K562 (cell line): ENCODE measurements at regions not wholly inside any gene's neighbourhood (a gene's known extent, or its start where the extent isn't known, plus 50 kb on each side); places are given as distances from the start of the nearest gene placed in this dataset.

Experiments
- ATAC-seq: fragments of 200-7000 bp; cut with Tn5 transposase; 3 replicates; pipeline ENCODE4 v1.9.1; 2020; ENCODE audit warnings: moderate library complexity
- BruUV-seq: library from RNA; stranded (reverse); fragments of 400-500 nt; replicated peaks from 2 replicates; lab custom pipeline; 2021; lab: Mats Ljungman, UMichigan
- CTCF ChIA-PET: fragments of 300-600 bp; formaldehyde crosslinking; extraction: SDS; loops from one replicate; lab custom pipeline; 2021; ENCODE audit warnings: low intra/inter-chr PET ratio; lab: Yijun Ruan, JAX
- POLR2A ChIA-PET: fragments of 300-600, 350-650 bp; sonication (Branson Sonifier 250); formaldehyde crosslinking; extraction: SDS; loops from one replicate; lab custom pipeline; 2021; ENCODE audit warnings: antibody characterized with exemption, inconsistent platforms; lab: Yijun Ruan, JAX
- DNase-seq, 4 experiments: peaks; one replicate each; pipeline versions ENCODE4 v3.0.0 to v3.0.0-alpha.2; 2011 to 2018; ENCODE audit warnings: low spot score in 3 of 4, mixed read lengths in 3 of 4; ENCODE audit errors: extremely low read depth in 1 of 4
- FAIRE-seq: peaks from 2 replicates; lab custom pipeline; 2011; peaks lifted over from hg19 to GRCh38; lab: Jason Lieb, UNC
- H2AFZ ChIP-seq: 2 replicates; pipeline ENCODE4 v1.6.0; 2011; ENCODE audit warnings: low read depth, low read length, control low read depth, inconsistent platforms
- H3K27ac ChIP-seq: fragments of 200-600 bp; 3 replicates; pipeline ENCODE4 v1.8.0; 2011; ENCODE audit warnings: low read depth, mild to moderate bottlenecking, control low read depth, inconsistent platforms, low read length, moderate library complexity, mixed read lengths; ENCODE audit errors: extremely low read depth
- H3K27me3 ChIP-seq, 2 experiments: fragments of 300-600 bp in 1 of 2; 2 replicates in 1 of 2; 3 replicates in 1 of 2; pipeline versions ENCODE4 v1.6.0 to v1.8.0; 2011; ENCODE audit warnings: inconsistent platforms in 2 of 2, low read length in 2 of 2, mild to moderate bottlenecking in 1 of 2, mixed read lengths in 1 of 2, moderate library complexity in 1 of 2; ENCODE audit not compliant: control insufficient read depth in 2 of 2, insufficient read depth in 2 of 2
- H3K36me3 ChIP-seq: fragments of 300-600 bp; 3 replicates; pipeline ENCODE4 v1.8.0; 2011; ENCODE audit warnings: mild to moderate bottlenecking, low read length, inconsistent platforms; ENCODE audit not compliant: control insufficient read depth, insufficient read depth
- H3K4me1 ChIP-seq, 2 experiments: fragments of 200-600 bp in 1 of 2; replicated peaks in 1 of 2; 2 replicates in 1 of 2; 3 replicates in 1 of 2; pipeline versions ENCODE4 v1.5.1 to v1.8.0; 2011; ENCODE audit warnings: inconsistent platforms in 2 of 2, low read length in 2 of 2, mild to moderate bottlenecking in 1 of 2, mixed read lengths in 1 of 2, moderate library complexity in 1 of 2; ENCODE audit not compliant: control insufficient read depth in 2 of 2, insufficient read depth in 2 of 2
- H3K4me2 ChIP-seq: 2 replicates; pipeline ENCODE4 v1.6.1; 2011; ENCODE audit warnings: low read length, control low read depth, inconsistent platforms, mixed read lengths; ENCODE audit not compliant: insufficient read depth
- H3K4me3 ChIP-seq: fragments of 200-600 bp; sonication (generic), shearing (Covaris generic); 2 replicates; pipeline ENCODE4 v1.5.1; 2016; ENCODE audit warnings: control low read depth, inconsistent platforms
- H3K79me2 ChIP-seq: fragments of 200-600 bp; 3 replicates; pipeline ENCODE4 v1.8.0; 2011; ENCODE audit warnings: low read length, inconsistent platforms; ENCODE audit not compliant: control insufficient read depth, insufficient read depth
- H3K9ac ChIP-seq, 2 experiments: 2 replicates each; pipeline versions ENCODE4 v1.6.0 to v1.6.1; 2011; ENCODE audit warnings: low read depth in 2 of 2, low read length in 2 of 2, control low read depth in 1 of 2, inconsistent platforms in 1 of 2, mild to moderate bottlenecking in 1 of 2, mixed read lengths in 1 of 2; ENCODE audit not compliant: insufficient read depth in 1 of 2
- H3K9me1 ChIP-seq: one replicate; pipeline ENCODE4 v1.6.0; 2011; ENCODE audit warnings: inconsistent platforms, mild to moderate bottlenecking, low read length, moderate library complexity; ENCODE audit not compliant: control insufficient read depth, insufficient read depth
- H3K9me3 ChIP-seq: replicated peaks from 2 replicates; pipeline ENCODE4 v1.5.1; 2011; ENCODE audit warnings: low read depth, low read length, inconsistent platforms; ENCODE audit not compliant: control insufficient read depth, insufficient read depth
- H4K20me1 ChIP-seq: replicated peaks from 2 replicates; pipeline ENCODE4 v1.6.1; 2011; ENCODE audit warnings: low read length, inconsistent platforms, mixed read lengths; ENCODE audit not compliant: control insufficient read depth, insufficient read depth
- BCL6 ChIP-seq: fragments of 250-450 bp; sonication (Bioruptor Pico); IDR thresholded peaks from 2 replicates; pipeline ENCODE4 v1.4.0; 2020
- CTCF ChIP-seq, 3 experiments: IDR thresholded peaks in 2 of 3; conservative IDR thresholded peaks in 1 of 3; 2 replicates each; pipeline ENCODE4 v1.5.1; 2011 to 2012; ENCODE audit warnings: low read length in 3 of 3, mild to moderate bottlenecking in 3 of 3, control low read depth in 2 of 3, improper control_type of control experiment in 1 of 3, inconsistent platforms in 1 of 3, low read depth in 1 of 3, mixed read lengths in 1 of 3, moderate library complexity in 1 of 3; ENCODE audit not compliant: insufficient read depth in 2 of 3
- KLF1 ChIP-seq: fragments of 450-650 bp; IDR thresholded peaks from 2 replicates; pipeline ENCODE4 v1.6.1; 2016; ENCODE audit warnings: missing genetic modification characterization, missing compliant biosample characterization
- LEF1 ChIP-seq: fragments of 450-650 bp; IDR thresholded peaks from 2 replicates; pipeline ENCODE4 v1.6.1; 2016; ENCODE audit warnings: mild to moderate bottlenecking
- MEF2D ChIP-seq: conservative IDR thresholded peaks from 2 replicates; pipeline ENCODE4 v1.6.1; 2016; ENCODE audit warnings: low read depth, missing genetic modification characterization, missing compliant biosample characterization
- MTA2 ChIP-seq: fragments of 450-650 bp; IDR thresholded peaks from 2 replicates; pipeline ENCODE4 v1.6.1; 2016; ENCODE audit warnings: low read depth
- PHB2 ChIP-seq: fragments of 450-650 bp; IDR thresholded peaks from 2 replicates; pipeline ENCODE4 v1.6.1; 2017; ENCODE audit warnings: low read depth
- SAFB ChIP-seq: fragments of 200-400 bp; formaldehyde crosslinking; IDR thresholded peaks from 2 replicates; pipeline ENCODE4 v1.6.1; 2017; ENCODE audit warnings: low read depth, low read length, borderline replicate concordance
- SMARCC2 ChIP-seq: fragments of 450-650 bp; IDR thresholded peaks from 2 replicates; pipeline ENCODE4 v1.6.1; 2017; ENCODE audit warnings: antibody characterized with exemption, moderate library complexity, mild to moderate bottlenecking, low read depth
- whole genome bisulfite sequencing: fragments of 100-300 bp; shearing (Covaris generic); methylation state at CpG from one replicate; pipeline ENCODE4 v1.1.6; 2016; ENCODE audit warnings: low coverage, mixed read lengths; ENCODE audit not compliant: insufficient coverage; ENCODE audit errors: missing lambda C conversion rate; 5-methylcytosine and 5-hydroxymethylcytosine counted together
- in situ Hi-C: fragments of 300-500 bp; cut with MboI; formaldehyde crosslinking; loops from 4 replicates; pipeline ENCODE4 v1.15.0; 2018; ENCODE audit warnings: inconsistent platforms, mixed read lengths
- intact Hi-C: fragments of 100-400 bp; cut with micrococcal nuclease; formaldehyde crosslinking; loops from 2 replicates; pipeline ENCODE4 v1.14.2; 2022

GRCh38 chr16:65306722-65307121, 184.9 kb upstream of the CDH11 start:
- H3K9ac ChIP-seq: no peak overlapping the region
- in situ Hi-C loops: no loop called here
- ATAC-seq (no peak), FAIRE-seq (no peak), DNase-seq (no peak)
- no peak for TF ChIP-seq BCL6 (CRISPR knock-in tag)
- TF ChIP-seq SAFB: no peak
- TF ChIP-seq LEF1: no peak
- TF ChIP-seq MTA2: no peak
- no peak for TF ChIP-seq MEF2D (tag)
- TF ChIP-seq SMARCC2: no peak
- TF ChIP-seq KLF1 (tag): no peak
- no peak for TF ChIP-seq PHB2
- no peak for TF ChIP-seq CTCF (IDR thresholded peaks at IDR 0.05 in 2 of 3, conservative IDR thresholded peaks at IDR 0.05 in 1 of 3; ENCODE audit: insufficient read depth in 2 of 3, low read depth in 1 of 3, low read length in 3 of 3)
- 0% methylated on average over 2 of the region's 2 CpGs for WGBS
- H3K4me1 ChIP-seq: no peaks in the 10 kb centered on the region
- H4K20me1 ChIP-seq: no peaks in the 10 kb centered on the region
- BruUV-seq: no TSS peak
- POLR2A ChIA-PET: no interaction called here
- no peaks in the 10 kb centered on the region for H3K36me3 ChIP-seq
- no peak overlapping the region for H3K4me2 ChIP-seq
- CTCF ChIA-PET: no interaction called here
- H2AFZ ChIP-seq: no peak overlapping the region
- no peak overlapping the region for H3K27ac ChIP-seq
- no peaks in the 10 kb centered on the region for H3K9me1 ChIP-seq
- H3K9me3 ChIP-seq: no peaks in the 10 kb centered on the region
- no peak overlapping the region for H3K4me3 ChIP-seq
- H3K27me3 ChIP-seq: no peaks in the 10 kb centered on the region
- intact Hi-C loops: no loop called here
- no peaks in the 10 kb centered on the region for H3K79me2 ChIP-seq
